HG03575 (cell line): ENCODE measurements at regions not wholly inside any gene's neighbourhood (a gene's known extent, or its start where the extent isn't known, plus 50 kb on each side); places are given as distances from the start of the nearest gene placed in this dataset.
"Not testable (repeated sequence)": the region's sequence is repeated elsewhere in the genome, so short reads cannot be mapped to it uniquely, and the experiment has no call there.

Experiments
- ATAC-seq: cut with Tn5 transposase; IDR thresholded peaks from one replicate; pipeline ENCODE4 v1.9.1; 2021; ENCODE audit not compliant: unreplicated experiment, insufficient number of reproducible peaks, low FRiP score; ENCODE audit errors: extremely low read depth

GRCh38 chr3:174336784-174337183 lies 522.4 kb upstream of the NAALADL2 start:
- ATAC-seq = no peak

- ATAC-seq = no peak
Observed at GRCh38 chr3:174337227-174337626, 521.9 kb upstream of the NAALADL2 start.

- no peak for ATAC-seq
Observed at GRCh38 chr3:174340624-174341587, 518.2 kb upstream of the NAALADL2 start.

GRCh38 chr3:174342171-174342570 lies 517.0 kb upstream of the NAALADL2 start:
- ATAC-seq = no peak

- no peak for ATAC-seq
Observed at GRCh38 chr3:174342941-174343501, 516.1 kb upstream of the NAALADL2 start.

GRCh38 chr3:174346141-174346540 lies 513.0 kb upstream of the NAALADL2 start:
- ATAC-seq = no peak

GRCh38 chr3:174346571-174346970 lies 512.6 kb upstream of the NAALADL2 start:
- no peak for ATAC-seq

GRCh38 chr3:174347474-174348138 lies 511.5 kb upstream of the NAALADL2 start:
- ATAC-seq = no peak

GRCh38 chr3:174352227-174352626 lies 506.9 kb upstream of the NAALADL2 start:
- ATAC-seq = no peak

GRCh38 chr3:174355505-174355904 lies 503.6 kb upstream of the NAALADL2 start:
- ATAC-seq = no peak

GRCh38 chr3:174356596-174356995 lies 502.5 kb upstream of the NAALADL2 start:
- no peak for ATAC-seq

- ATAC-seq = no peak
Observed at GRCh38 chr3:174358252-174358651, 500.9 kb upstream of the NAALADL2 start.

GRCh38 chr3:174362556-174362955 lies 496.6 kb upstream of the NAALADL2 start:
- no peak for ATAC-seq

GRCh38 chr3:174363256-174363655 lies 495.9 kb upstream of the NAALADL2 start:
- no peak for ATAC-seq

GRCh38 chr3:174365796-174366195 lies 493.3 kb upstream of the NAALADL2 start:
- ATAC-seq = no peak

- not testable (repeated sequence) for ATAC-seq
Observed at GRCh38 chr3:174366904-174367303, 492.2 kb upstream of the NAALADL2 start.

- ATAC-seq = no peak
Observed at GRCh38 chr3:174376346-174376745, 482.8 kb upstream of the NAALADL2 start.

- ATAC-seq = no peak
Observed at GRCh38 chr3:174377096-174377495, 482.0 kb upstream of the NAALADL2 start.

- ATAC-seq = no peak
Observed at GRCh38 chr3:174377684-174378083, 481.4 kb upstream of the NAALADL2 start.

GRCh38 chr3:174382878-174383277 lies 476.3 kb upstream of the NAALADL2 start:
- ATAC-seq = no peak
